ENCODE measurements at regions not wholly inside any gene's neighbourhood (a gene's known extent, or its start where the extent isn't known, plus 50 kb on each side); places are given as distances from the start of the nearest gene placed in this dataset.

GRCh38 chr18:11304928-11305327, 155.6 kb upstream of the PIEZO2 start:
- H3K36me3 ChIP-seq (ENCODE audit: control insufficient read depth in 4 of 4, insufficient read depth in 3 of 4, low read depth in 1 of 4, low read length in 3 of 4): no peaks in the 10 kb centered on the region
- H3K9ac ChIP-seq (ENCODE audit: low read depth in 1 of 2, low read length in 2 of 2): no peak overlapping the region
- DNase-seq (ENCODE audit: low spot score): no peak
- 79% methylated on average over 4 of the region's 4 CpGs for WGBS
- TF ChIP-seq EGR1 (IDR thresholded peaks at IDR 0.05; ENCODE audit: low read depth in 2 of 2) (no peak), RXRA (IDR thresholded peaks at IDR 0.05) (no peak), MAX (IDR thresholded peaks at IDR 0.05) (no peak), FOXA1 (IDR thresholded peaks at IDR 0.05) (no peak), FOXA2 (IDR thresholded peaks at IDR 0.05) (no peak), NR2F2 (IDR thresholded peaks at IDR 0.05) (no peak), ZBTB33 (IDR thresholded peaks at IDR 0.05) (no peak), HNF4G (IDR thresholded peaks at IDR 0.05) (no peak), CTCF (IDR thresholded peaks at IDR 0.05; ENCODE audit: low read depth, low read length, missing input control) (no peak), YY1 (IDR thresholded peaks at IDR 0.05) (no peak), ATF3 (IDR thresholded peaks at IDR 0.05) (no peak), RAD21 (IDR thresholded peaks at IDR 0.05) (no peak), HNF4A (conservative IDR thresholded peaks at IDR 0.05) (no peak)
- H3K4me3 ChIP-seq (ENCODE audit: low read depth in 1 of 3, low read length in 3 of 3): no peak overlapping the region
- H3K27me3 ChIP-seq (ENCODE audit: control insufficient read depth in 4 of 4, insufficient read depth in 4 of 4, low read length in 3 of 4): no peaks in the 10 kb centered on the region
- H3K9me3 ChIP-seq (ENCODE audit: control insufficient read depth in 4 of 4, low read length in 3 of 4): no peaks in the 10 kb centered on the region
- no peak overlapping the region for H3K27ac ChIP-seq (ENCODE audit: low read depth in 1 of 2, low read length in 2 of 2)
- H3K4me1 ChIP-seq (ENCODE audit: control insufficient read depth in 4 of 4, insufficient read depth in 4 of 4, low read length in 3 of 4): no peaks in the 10 kb centered on the region

- WGBS: 77% methylated on average over 1 of the region's 1 CpG
- Histone ChIP-seq H3K27me3 (ENCODE audit: control insufficient read depth in 4 of 4, insufficient read depth in 4 of 4, low read length in 3 of 4) (no peaks in the 10 kb centered on the region), H3K27ac (ENCODE audit: low read depth in 1 of 2, low read length in 2 of 2) (no peak overlapping the region), H3K9ac (ENCODE audit: low read depth in 1 of 2, low read length in 2 of 2) (no peak overlapping the region), H3K36me3 (ENCODE audit: control insufficient read depth in 4 of 4, insufficient read depth in 3 of 4, low read depth in 1 of 4, low read length in 3 of 4) (no peaks in the 10 kb centered on the region), H3K9me3 (ENCODE audit: control insufficient read depth in 4 of 4, low read length in 3 of 4) (no peaks in the 10 kb centered on the region), H3K4me1 (ENCODE audit: control insufficient read depth in 4 of 4, insufficient read depth in 4 of 4, low read length in 3 of 4) (no peaks in the 10 kb centered on the region), H3K4me3 (ENCODE audit: low read depth in 1 of 3, low read length in 3 of 3) (no peak overlapping the region)
- no peak for TF ChIP-seq REST (IDR thresholded peaks at IDR 0.05)
- TF ChIP-seq EGR1 (IDR thresholded peaks at IDR 0.05; ENCODE audit: low read depth in 2 of 2): no peak
- no peak for TF ChIP-seq YY1 (IDR thresholded peaks at IDR 0.05)
- TF ChIP-seq CTCF (IDR thresholded peaks at IDR 0.05; ENCODE audit: low read depth, low read length, missing input control): no peak
- TF ChIP-seq HNF4G (IDR thresholded peaks at IDR 0.05): no peak
- no peak for TF ChIP-seq MAX (IDR thresholded peaks at IDR 0.05)
- no peak for TF ChIP-seq GABPA (IDR thresholded peaks at IDR 0.05 in 1 of 2, conservative IDR thresholded peaks at IDR 0.05 in 1 of 2)
- TF ChIP-seq FOXA2 (IDR thresholded peaks at IDR 0.05): no peak
- no peak for TF ChIP-seq JUND (IDR thresholded peaks at IDR 0.05)
- TF ChIP-seq HNF4A (conservative IDR thresholded peaks at IDR 0.05): no peak
- no peak for TF ChIP-seq TAF1 (conservative IDR thresholded peaks at IDR 0.05)
- TF ChIP-seq ZBTB33 (IDR thresholded peaks at IDR 0.05): no peak
- no peak for TF ChIP-seq SP1 (IDR thresholded peaks at IDR 0.05)
- TF ChIP-seq ATF3 (IDR thresholded peaks at IDR 0.05): no peak
- TF ChIP-seq RAD21 (IDR thresholded peaks at IDR 0.05): no peak
- no peak for TF ChIP-seq NR2F2 (IDR thresholded peaks at IDR 0.05)
- no peak for TF ChIP-seq FOXA1 (IDR thresholded peaks at IDR 0.05)
- DNase-seq (ENCODE audit: low spot score): no peak
These were observed 147.6 kb upstream of the PIEZO2 start for GRCh38 chr18:11296946-11297345.

All from liver (tissue), 8 donors.